Pulmonary artery endothelial cell (primary cell): ENCODE measurements at regions not wholly inside any gene's neighbourhood (a gene's known extent, or its start where the extent isn't known, plus 50 kb on each side); places are given as distances from the start of the nearest gene placed in this dataset.
"Not testable (repeated sequence)": the region's sequence is repeated elsewhere in the genome, so short reads cannot be mapped to it uniquely, and the experiment has no call there.

Source experiments
- DNase-seq: peaks from one replicate; pipeline ENCODE4 v3.0.0-alpha.2; 2011; ENCODE audit warnings: low read depth, low spot score

- no peak for DNase-seq
These were observed 50.3 kb downstream of the RBFOX3 start for GRCh38 chr17:79560527-79560926.

- DNase-seq, result no peak
These were observed 51.6 kb downstream of the RBFOX3 start for GRCh38 chr17:79559111-79559887.

DNA sequence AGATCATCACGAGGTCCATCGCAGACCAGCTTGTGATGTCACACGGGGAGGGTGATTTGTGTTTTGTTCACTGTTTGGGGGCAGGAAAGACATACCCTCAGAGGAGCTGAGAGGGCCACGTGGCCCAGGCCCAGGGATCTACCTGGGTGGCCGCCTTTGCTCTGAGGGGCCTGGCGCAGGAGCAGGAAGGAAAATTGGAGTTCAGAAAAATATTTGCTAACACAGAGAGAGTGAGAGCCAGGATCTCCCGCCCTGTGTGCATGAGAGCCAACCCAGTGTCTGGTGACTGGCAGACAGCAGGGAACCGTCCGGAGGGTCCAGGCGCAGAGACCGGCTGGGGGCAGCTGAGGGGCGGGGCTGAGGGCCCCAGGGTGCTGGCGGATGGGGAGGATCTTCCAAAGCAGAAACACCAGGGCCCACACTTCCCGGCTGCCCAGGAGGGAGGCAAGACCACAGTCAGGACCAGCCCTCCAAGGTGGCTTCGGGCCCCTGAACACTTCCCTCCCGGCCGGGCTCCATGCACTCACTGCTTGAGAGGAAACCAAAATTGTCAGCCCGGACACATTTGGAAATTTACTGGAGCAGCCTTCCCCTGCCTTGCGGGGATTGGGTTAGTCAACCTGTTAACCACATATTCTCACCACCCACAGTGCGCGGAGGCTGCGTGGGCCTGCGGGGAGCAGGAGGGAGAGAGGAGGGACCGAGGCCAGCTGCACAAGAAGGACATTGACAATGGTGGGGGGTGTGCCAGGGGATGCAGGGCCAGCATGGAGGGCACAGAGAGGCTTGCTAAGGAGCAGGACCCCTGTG lies 52.6 kb downstream of the RBFOX3 start:
- no peak for DNase-seq

GRCh38 chr17:79557276-79558090 lies 53.4 kb downstream of the RBFOX3 start:
- DNase-seq, result no peak

DNA sequence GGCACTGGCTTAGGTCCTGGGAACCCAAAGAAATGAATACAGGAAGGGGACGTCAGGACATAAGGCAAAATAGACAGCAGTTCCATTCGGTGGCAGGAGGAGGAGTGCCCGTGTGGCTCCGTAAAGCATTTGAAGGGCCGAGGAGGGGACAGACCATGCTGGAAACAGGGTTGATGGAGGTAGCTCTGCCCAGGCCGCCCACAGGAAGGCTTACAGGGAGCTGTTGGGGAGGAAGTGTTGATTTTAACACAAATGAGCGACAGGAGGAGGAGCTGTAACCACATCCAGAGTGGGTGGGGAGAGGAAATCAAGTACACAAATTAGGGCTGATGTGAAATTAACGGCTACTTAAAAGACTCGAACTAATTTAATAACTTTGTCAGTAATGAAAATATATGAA lies 54.6 kb downstream of the RBFOX3 start:
- DNase-seq, result no peak

GRCh38 chr17:79555543-79555942 lies 55.3 kb downstream of the RBFOX3 start:
- DNase-seq, result no peak

DNA sequence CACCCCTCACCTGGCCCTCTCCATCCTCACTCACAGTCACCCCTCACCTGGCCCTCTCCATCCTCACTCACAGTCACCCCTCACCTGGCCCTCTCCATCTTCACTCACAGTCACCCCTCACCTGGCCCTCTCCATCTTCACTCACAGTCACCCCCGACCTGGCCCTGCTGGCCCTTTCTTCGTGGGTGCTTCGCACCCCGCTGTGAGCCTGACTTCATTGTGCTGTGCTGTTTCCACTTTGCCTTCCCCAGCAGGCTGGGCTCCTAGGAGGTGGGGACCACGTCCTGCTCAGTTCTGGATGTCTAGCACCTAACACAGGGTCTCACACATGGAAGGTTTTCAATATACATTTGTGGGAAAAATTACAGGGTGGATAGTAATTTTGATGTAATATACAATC lies 56.5 kb downstream of the RBFOX3 start:
- DNase-seq, result not testable (repeated sequence)

- no peak for DNase-seq
These were observed 58.0 kb downstream of the RBFOX3 start for GRCh38 chr17:79552824-79553223.

DNA sequence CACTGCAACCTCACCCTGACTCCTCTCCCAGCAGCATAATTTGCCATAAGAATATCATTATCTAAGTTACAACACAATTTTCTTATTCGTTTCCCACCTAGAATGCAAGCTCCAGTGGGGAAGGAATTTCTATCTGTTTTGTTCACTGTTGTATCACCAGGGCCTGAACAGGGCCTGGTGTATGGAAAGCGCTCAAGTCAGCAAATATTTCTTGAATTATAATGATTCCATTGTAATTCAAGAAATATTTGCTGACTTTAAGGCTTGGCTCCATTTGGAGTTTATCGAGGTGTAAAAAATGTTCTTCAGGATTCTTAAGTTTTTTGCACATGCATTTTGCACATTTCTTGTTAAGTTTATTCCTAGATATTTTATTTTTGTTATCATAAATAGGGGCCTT lies 58.4 kb downstream of the RBFOX3 start:
- no peak for DNase-seq

GRCh38 chr17:79549141-79549915 lies 61.5 kb downstream of the RBFOX3 start:
- DNase-seq, result no peak

- no peak for DNase-seq
These were observed 62.7 kb downstream of the RBFOX3 start for GRCh38 chr17:79548116-79548515.

- no peak for DNase-seq
These were observed 63.3 kb downstream of the RBFOX3 start for GRCh38 chr17:79547586-79547985.

GRCh38 chr17:79547171-79547570 lies 63.7 kb downstream of the RBFOX3 start:
- not testable (repeated sequence) for DNase-seq

- no peak for DNase-seq
These were observed 64.5 kb downstream of the RBFOX3 start for GRCh38 chr17:79546386-79546785.

GRCh38 chr17:79545251-79546005 lies 65.4 kb downstream of the RBFOX3 start:
- no peak for DNase-seq

GRCh38 chr17:79544142-79544914 lies 66.5 kb downstream of the RBFOX3 start:
- no peak for DNase-seq

GRCh38 chr17:79543531-79543930 lies 67.3 kb downstream of the RBFOX3 start:
- no peak for DNase-seq

- DNase-seq, result no peak
These were observed 68.1 kb downstream of the RBFOX3 start for GRCh38 chr17:79542718-79543117.

DNA sequence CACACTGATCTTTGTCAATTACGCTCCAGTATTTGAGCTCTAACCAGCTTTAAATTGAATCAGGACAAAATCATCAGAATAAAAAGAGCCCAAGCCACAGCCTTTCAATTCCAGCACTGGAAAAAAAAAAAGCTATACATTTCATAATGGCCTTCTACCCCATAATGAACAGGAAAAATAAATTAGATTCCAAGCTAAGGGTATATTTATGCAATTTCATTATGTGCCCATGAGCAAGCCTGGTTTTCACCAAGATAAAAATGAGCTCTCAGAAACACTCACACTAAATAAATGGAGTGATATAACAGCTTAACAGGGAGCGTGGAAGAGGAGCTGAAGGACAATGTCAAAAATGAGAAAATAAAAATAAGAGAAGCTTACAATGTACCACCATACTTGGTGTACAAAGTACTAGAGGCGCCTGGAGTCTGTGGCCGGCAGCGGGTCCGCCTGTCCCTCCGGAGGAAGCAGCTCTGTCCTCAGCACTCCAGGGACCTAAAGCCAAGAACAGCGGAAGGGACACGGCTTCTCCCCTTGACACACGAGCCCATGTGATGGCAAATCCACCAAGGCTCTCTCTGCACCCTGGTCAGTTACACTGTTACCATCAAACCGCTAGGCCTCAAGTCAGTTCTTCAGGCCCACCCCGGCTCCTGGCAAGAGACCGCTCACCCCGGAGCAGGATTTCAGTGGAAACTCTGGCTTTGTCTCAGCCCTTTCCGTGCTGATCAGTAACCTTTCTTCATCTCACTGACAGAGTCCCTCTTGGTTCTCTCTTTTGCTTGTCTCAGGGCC lies 69.6 kb downstream of the RBFOX3 start:
- no peak for DNase-seq
